OCI-LY3 (cell line): ENCODE measurements at regions not wholly inside any gene's neighbourhood (a gene's known extent, or its start where the extent isn't known, plus 50 kb on each side); places are given as distances from the start of the nearest gene placed in this dataset.

Source experiments
- H2AFZ ChIP-seq: fragments of 200-600, 300-600 bp; shearing (Covaris generic); 2 replicates; pipeline ENCODE4 v1.6.0; 2014; ENCODE audit warnings: antibody characterized with exemption, low read depth, low read length
- H3K27ac ChIP-seq: fragments of 200-600, 300-600 bp; sonication (generic); 2 replicates; pipeline ENCODE4 v1.5.1; 2014; ENCODE audit warnings: mild to moderate bottlenecking, low read length, moderate library complexity, mixed read lengths
- H3K27me3 ChIP-seq: fragments of 200-600, 300-600 bp; sonication (generic); 2 replicates; pipeline ENCODE4 v1.6.1; 2014; ENCODE audit warnings: low read depth, low read length, mixed read lengths
- H3K36me3 ChIP-seq: fragments of 200-600, 300-600 bp; sonication (generic); replicated peaks from 2 replicates; pipeline ENCODE3; 2014; ENCODE audit warnings: low read depth, low read length, mixed read lengths
- H3K4me1 ChIP-seq: fragments of 300-600, 200-600 bp; sonication (generic); 2 replicates; pipeline ENCODE4 v1.6.1; 2014; ENCODE audit warnings: low read length, mixed read lengths
- H3K4me2 ChIP-seq: fragments of 200-600, 300-600 bp; sonication (generic); 2 replicates; pipeline ENCODE4 v1.6.1; 2014; ENCODE audit warnings: low read length, mixed read lengths
- H3K4me3 ChIP-seq: fragments of 300-600, 200-600 bp; sonication (generic); 2 replicates; pipeline ENCODE4 v1.5.1; 2014; ENCODE audit warnings: antibody characterized with exemption, mild to moderate bottlenecking, low read length, moderate library complexity
- H3K79me2 ChIP-seq: fragments of 300-600, 200-600 bp; shearing (Covaris generic); 2 replicates; pipeline ENCODE4 v1.6.1; 2014; ENCODE audit warnings: mild to moderate bottlenecking, low read length, mixed read lengths
- H3K9ac ChIP-seq: fragments of 300-600, 200-600 bp; shearing (Covaris generic); 2 replicates; pipeline ENCODE4 v1.6.0; 2014; ENCODE audit warnings: mild to moderate bottlenecking, low read length, moderate library complexity
- H3K9me3 ChIP-seq: fragments of 200-600, 300-600 bp; shearing (Covaris generic); 2 replicates; pipeline ENCODE4 v1.6.1; 2014; ENCODE audit warnings: low read length, mixed read lengths; ENCODE audit not compliant: insufficient read depth
- H4K20me1 ChIP-seq: fragments of 200-600, 300-600 bp; sonication (generic); 2 replicates; pipeline ENCODE4 v1.6.1; 2016; ENCODE audit warnings: low read length, mixed read lengths; ENCODE audit not compliant: insufficient read depth
- CTCF ChIP-seq: fragments of 200-600, 300-600 bp; sonication (generic); IDR thresholded peaks from 2 replicates; pipeline ENCODE4 v1.5.1; 2014; ENCODE audit warnings: antibody characterized with exemption, low read length, low read depth
- EZH2phosphoT487 ChIP-seq: fragments of 200-600 bp; shearing (Covaris generic); IDR thresholded peaks from 2 replicates; pipeline ENCODE4 v1.6.1; 2018; ENCODE audit warnings: antibody characterized with exemption, mixed run types, low read depth

- peaks cover 57% of the 10 kb centered on the region for H3K4me1 ChIP-seq
- H2AFZ ChIP-seq, result no peak overlapping the region
- no peak for TF ChIP-seq CTCF
- TF ChIP-seq EZH2phosphoT487, result no peak
- H3K4me3 ChIP-seq, result no peak overlapping the region
- H3K9ac ChIP-seq, result no peak overlapping the region
- no peak overlapping the region for H3K4me2 ChIP-seq
- no peaks in the 10 kb centered on the region for H3K79me2 ChIP-seq
- no peaks in the 10 kb centered on the region for H3K36me3 ChIP-seq
- no peaks in the 10 kb centered on the region for H3K27me3 ChIP-seq
- H3K27ac ChIP-seq, result no peak overlapping the region
- no peaks in the 10 kb centered on the region for H3K9me3 ChIP-seq
- no peaks in the 10 kb centered on the region for H4K20me1 ChIP-seq
Observed at GRCh38 chr3:44048196-44048924, 193.3 kb upstream of the TOPAZ1 start.

- Histone ChIP-seq H3K4me1 (peaks cover 51% of the 10 kb centered on the region), H3K9ac (no peak overlapping the region), H3K9me3 (no peaks in the 10 kb centered on the region), H3K36me3 (no peaks in the 10 kb centered on the region), H3K4me2 (no peak overlapping the region), H4K20me1 (no peaks in the 10 kb centered on the region), H3K79me2 (no peaks in the 10 kb centered on the region), H2AFZ (no peak overlapping the region), H3K27me3 (no peaks in the 10 kb centered on the region), H3K27ac (no peak overlapping the region), H3K4me3 (no peak overlapping the region)
- TF ChIP-seq EZH2phosphoT487 (no peak), CTCF (no peak)
Observed at GRCh38 chr3:44048949-44049348, 192.7 kb upstream of the TOPAZ1 start.

DNA sequence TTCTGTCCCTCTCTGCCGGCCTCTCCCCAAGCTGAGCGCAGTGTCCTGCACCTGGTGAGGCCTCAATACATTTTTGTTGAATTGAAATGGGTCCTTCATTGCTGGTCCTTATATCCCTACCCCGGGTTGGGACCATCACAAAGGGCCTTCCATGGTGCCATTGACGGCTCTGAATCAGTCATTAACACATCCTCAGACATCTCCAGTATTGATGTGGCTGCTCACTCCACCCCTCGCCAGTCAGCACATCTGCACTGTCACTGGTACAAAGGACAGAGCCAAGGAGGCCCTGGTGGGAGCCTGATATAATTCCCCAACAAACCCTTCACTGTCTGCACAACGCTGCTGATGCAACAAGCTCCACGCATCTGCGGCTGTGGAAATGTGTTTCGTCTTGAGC, 191.6 kb upstream of the TOPAZ1 start:
- Histone ChIP-seq H4K20me1 (no peaks in the 10 kb centered on the region), H3K27ac (no peak overlapping the region), H3K4me3 (no peak overlapping the region), H3K36me3 (no peaks in the 10 kb centered on the region), H3K9ac (no peak overlapping the region), H3K4me1 (peaks cover 39% of the 10 kb centered on the region), H3K9me3 (no peaks in the 10 kb centered on the region), H3K79me2 (no peaks in the 10 kb centered on the region), H3K4me2 (no peak overlapping the region), H3K27me3 (no peaks in the 10 kb centered on the region), H2AFZ (no peak overlapping the region)
- TF ChIP-seq EZH2phosphoT487 (no peak), CTCF (no peak)

- no peak overlapping the region for H3K4me3 ChIP-seq
- H3K36me3 ChIP-seq, result no peaks in the 10 kb centered on the region
- TF ChIP-seq EZH2phosphoT487, result no peak
- no peak for TF ChIP-seq CTCF
- no peak overlapping the region for H2AFZ ChIP-seq
- H3K4me1 ChIP-seq, result peaks cover 32% of the 10 kb centered on the region
- H3K9ac ChIP-seq, result no peak overlapping the region
- H3K4me2 ChIP-seq, result no peak overlapping the region
- H3K27me3 ChIP-seq, result no peaks in the 10 kb centered on the region
- H4K20me1 ChIP-seq, result no peaks in the 10 kb centered on the region
- no peaks in the 10 kb centered on the region for H3K9me3 ChIP-seq
- H3K79me2 ChIP-seq, result no peaks in the 10 kb centered on the region
- H3K27ac ChIP-seq, result no peak overlapping the region
Observed at GRCh38 chr3:44050867-44051266, 190.8 kb upstream of the TOPAZ1 start.
